Fibroblast of lung (primary cell): ENCODE measurements at regions not wholly inside any gene's neighbourhood (a gene's known extent, or its start where the extent isn't known, plus 50 kb on each side); places are given as distances from the start of the nearest gene placed in this dataset.

ENCODE experiments used
- CTCF ChIP-seq, 2 donors: IDR thresholded peaks in 1 of 2; conservative IDR thresholded peaks in 1 of 2; 1 replicate in 1 of 2; 2 replicates in 1 of 2; pipeline ENCODE4 v1.5.1; 2011 to 2012; ENCODE audit warnings: low read length in 2 of 2, control low read depth in 1 of 2, inconsistent platforms in 1 of 2, low read depth in 1 of 2, mild to moderate bottlenecking in 1 of 2
- EZH2 ChIP-seq: IDR thresholded peaks from 2 replicates; pipeline ENCODE4 v1.5.1; 2012; ENCODE audit warnings: low read length, control low read depth, mild to moderate bottlenecking; ENCODE audit errors: missing control alignments

- TF ChIP-seq CTCF (conservative IDR thresholded peaks at IDR 0.05 in 1 of 2, IDR thresholded peaks at IDR 0.05 in 1 of 2; ENCODE audit: low read depth in 1 of 2, low read length in 2 of 2) (no peak), EZH2 (no peak)
Observed at GRCh38 chr1:82411605-82412004, 610.9 kb downstream of the ADGRL2 start.
